Keratinocyte (primary cell): ENCODE measurements at regions not wholly inside any gene's neighbourhood (a gene's known extent, or its start where the extent isn't known, plus 50 kb on each side); places are given as distances from the start of the nearest gene placed in this dataset.

Experiments
- DNase-seq: peaks from one replicate; pipeline ENCODE4 v3.0.0-alpha.2; 2011; ENCODE audit warnings: low read depth, missing footprints, low spot score
- FAIRE-seq: peaks from 2 replicates; lab custom pipeline; 2011; peaks lifted over from hg19 to GRCh38; lab: Jason Lieb, UNC
- H2AFZ ChIP-seq: 2 replicates; pipeline ENCODE4 v1.6.0; 2012; ENCODE audit warnings: low read length, control low read depth, inconsistent platforms; ENCODE audit not compliant: control insufficient read depth
- H3K27ac ChIP-seq: 2 replicates; pipeline ENCODE4 v1.5.1; 2011; ENCODE audit warnings: low read length; ENCODE audit not compliant: control insufficient read depth, insufficient read depth
- H3K27me3 ChIP-seq: 3 replicates; pipeline ENCODE4 v1.6.0; 2011; ENCODE audit warnings: low read length; ENCODE audit not compliant: control insufficient read depth, insufficient read depth; ENCODE audit errors: extremely low read depth
- H3K36me3 ChIP-seq, 2 experiments: 2 replicates in 1 of 2; 3 replicates in 1 of 2; pipeline ENCODE4 v1.5.1; 2011; ENCODE audit warnings: low read length in 2 of 2, mild to moderate bottlenecking in 1 of 2; ENCODE audit not compliant: control insufficient read depth in 2 of 2, insufficient read depth in 2 of 2; ENCODE audit errors: extremely low read depth in 1 of 2
- H3K4me1 ChIP-seq: 3 replicates; pipeline ENCODE4 v1.5.1; 2011; ENCODE audit warnings: low read length; ENCODE audit not compliant: control insufficient read depth, insufficient read depth; ENCODE audit errors: extremely low read depth
- H3K4me2 ChIP-seq: 3 replicates; pipeline ENCODE4 v1.6.0; 2011; ENCODE audit warnings: low read depth, low read length; ENCODE audit not compliant: control insufficient read depth, insufficient read depth; ENCODE audit errors: extremely low read depth
- H3K4me3 ChIP-seq, 3 experiments: fragments of 200-600 bp in 1 of 3; sonication (generic) in 1 of 3; 2 replicates in 2 of 3; 3 replicates in 1 of 3; pipeline ENCODE4 v1.5.1; 2011 to 2016; ENCODE audit warnings: low read length in 3 of 3, mild to moderate bottlenecking in 3 of 3, control low read depth in 2 of 3, inconsistent platforms in 1 of 3, low read depth in 1 of 3, mixed read lengths in 1 of 3, mixed run types in 1 of 3, moderate library complexity in 1 of 3; ENCODE audit not compliant: control insufficient read depth in 2 of 3, insufficient read depth in 2 of 3; ENCODE audit errors: extremely low read depth in 1 of 3
- H3K79me2 ChIP-seq: 2 replicates; pipeline ENCODE4 v1.6.0; 2012; ENCODE audit warnings: low read length; ENCODE audit not compliant: control insufficient read depth, insufficient read depth
- H3K9ac ChIP-seq: 3 replicates; pipeline ENCODE4 v1.6.0; 2011; ENCODE audit warnings: low read length; ENCODE audit not compliant: control insufficient read depth, insufficient read depth; ENCODE audit errors: extremely low read depth
- H3K9me1 ChIP-seq: 3 replicates; pipeline ENCODE4 v1.6.0; 2011; ENCODE audit warnings: low read length; ENCODE audit not compliant: control insufficient read depth, insufficient read depth; ENCODE audit errors: extremely low read depth
- H3K9me3 ChIP-seq: 2 replicates; pipeline ENCODE4 v1.5.1; 2012; ENCODE audit warnings: low read depth, low read length; ENCODE audit not compliant: control insufficient read depth
- H4K20me1 ChIP-seq: 3 replicates; pipeline ENCODE4 v1.6.0; 2011; ENCODE audit warnings: low read length; ENCODE audit not compliant: control insufficient read depth, insufficient read depth; ENCODE audit errors: extremely low read depth
- EZH2 ChIP-seq: IDR thresholded peaks from one replicate; pipeline ENCODE4 v1.6.1; 2012; ENCODE audit warnings: inconsistent platforms, mild to moderate bottlenecking, low read length, moderate library complexity
- dilution Hi-C: fragments of 300-500 bp; cut with MboI; formaldehyde crosslinking; loops from one replicate; pipeline ENCODE4 v1.7.0; 2020; ENCODE audit warnings: low sequenced_read_pairs; ENCODE audit not compliant: extremely low pct_ligation_motif_present
- TF ChIP-seq, protein P1 (sequence below), 3 experiments: IDR thresholded peaks in 1 of 3; conservative IDR thresholded peaks in 1 of 3; optimal IDR thresholded peaks in 1 of 3; 2 replicates in 2 of 3; 3 replicates in 1 of 3; pipeline versions ENCODE3 to v1.5.1; 2011; ENCODE audit warnings: low read length in 3 of 3, mild to moderate bottlenecking in 3 of 3, moderate library complexity in 2 of 3, control low read depth in 1 of 3, inconsistent platforms in 1 of 3; ENCODE audit not compliant: insufficient read depth in 2 of 3; ENCODE audit errors: extremely low read depth in 1 of 3

DNA sequence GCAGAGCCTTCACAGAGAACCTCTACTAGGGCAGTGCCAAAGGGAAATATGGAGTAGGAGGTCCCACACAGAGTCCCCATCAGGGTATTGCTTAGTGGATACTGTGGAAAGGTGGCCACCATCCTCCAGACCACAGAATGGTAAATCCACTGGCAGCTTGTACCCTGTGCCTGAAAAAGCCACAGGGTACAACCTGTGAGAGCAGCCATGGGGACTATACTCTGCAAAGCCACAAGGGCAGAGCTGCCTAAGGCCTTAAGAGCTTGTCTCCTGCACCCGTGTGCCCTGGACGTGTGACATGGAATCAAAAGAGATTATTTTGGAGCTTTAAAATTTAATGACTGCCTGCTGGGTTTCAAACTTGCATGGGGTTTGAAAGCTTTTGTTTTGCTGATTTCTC, 118.0 kb upstream of the SEC14L1 start:
- no peaks in the 10 kb centered on the region for H3K79me2 ChIP-seq
- H3K9me1 ChIP-seq, result no peaks in the 10 kb centered on the region
- H3K4me1 ChIP-seq, result no peaks in the 10 kb centered on the region
- no peak for TF ChIP-seq EZH2
- TF ChIP-seq, protein P1, sequence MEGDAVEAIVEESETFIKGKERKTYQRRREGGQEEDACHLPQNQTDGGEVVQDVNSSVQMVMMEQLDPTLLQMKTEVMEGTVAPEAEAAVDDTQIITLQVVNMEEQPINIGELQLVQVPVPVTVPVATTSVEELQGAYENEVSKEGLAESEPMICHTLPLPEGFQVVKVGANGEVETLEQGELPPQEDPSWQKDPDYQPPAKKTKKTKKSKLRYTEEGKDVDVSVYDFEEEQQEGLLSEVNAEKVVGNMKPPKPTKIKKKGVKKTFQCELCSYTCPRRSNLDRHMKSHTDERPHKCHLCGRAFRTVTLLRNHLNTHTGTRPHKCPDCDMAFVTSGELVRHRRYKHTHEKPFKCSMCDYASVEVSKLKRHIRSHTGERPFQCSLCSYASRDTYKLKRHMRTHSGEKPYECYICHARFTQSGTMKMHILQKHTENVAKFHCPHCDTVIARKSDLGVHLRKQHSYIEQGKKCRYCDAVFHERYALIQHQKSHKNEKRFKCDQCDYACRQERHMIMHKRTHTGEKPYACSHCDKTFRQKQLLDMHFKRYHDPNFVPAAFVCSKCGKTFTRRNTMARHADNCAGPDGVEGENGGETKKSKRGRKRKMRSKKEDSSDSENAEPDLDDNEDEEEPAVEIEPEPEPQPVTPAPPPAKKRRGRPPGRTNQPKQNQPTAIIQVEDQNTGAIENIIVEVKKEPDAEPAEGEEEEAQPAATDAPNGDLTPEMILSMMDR (optimal IDR thresholded peaks at IDR 0.05 in 1 of 3, IDR thresholded peaks at IDR 0.05 in 1 of 3, conservative IDR thresholded peaks at IDR 0.05 in 1 of 3; ENCODE audit: extremely low read depth in 1 of 3, insufficient read depth in 2 of 3, low read length in 3 of 3), result no peak
- peaks cover 7% of the 10 kb centered on the region for H3K27me3 ChIP-seq
- dilution Hi-C loops, result no loop called here
- H3K4me3 ChIP-seq, result no peak overlapping the region
- DNase-seq (no peak), FAIRE-seq (no peak)
- H3K4me2 ChIP-seq, result no peak overlapping the region
- H2AFZ ChIP-seq, result no peak overlapping the region
- no peak overlapping the region for H3K9ac ChIP-seq
- no peaks in the 10 kb centered on the region for H3K36me3 ChIP-seq
- H4K20me1 ChIP-seq, result no peaks in the 10 kb centered on the region
- no peaks in the 10 kb centered on the region for H3K9me3 ChIP-seq
- H3K27ac ChIP-seq, result no peak overlapping the region

DNA sequence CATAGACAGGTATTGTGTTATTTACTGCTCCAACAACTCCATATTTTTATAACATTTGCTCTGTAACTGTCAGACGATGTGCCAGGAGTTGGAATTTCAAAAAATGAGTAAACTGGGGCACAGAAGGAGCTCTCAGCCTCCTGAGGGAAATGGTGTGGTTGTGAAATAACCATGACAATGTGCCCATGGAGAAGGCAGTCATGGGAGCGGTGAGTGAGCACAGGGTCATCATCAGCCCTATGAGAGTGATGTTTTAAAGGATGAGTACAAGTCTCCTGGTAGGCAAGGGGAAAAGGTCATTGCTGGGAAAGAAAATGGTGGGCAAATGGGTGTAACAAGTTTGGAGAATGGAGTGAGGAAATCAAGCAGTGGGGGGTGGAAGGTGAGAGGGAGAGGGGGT, 115.0 kb upstream of the SEC14L1 start:
- Histone ChIP-seq H3K4me1 (no peaks in the 10 kb centered on the region), H3K4me2 (no peak overlapping the region), H3K36me3 (no peaks in the 10 kb centered on the region), H3K9me1 (no peaks in the 10 kb centered on the region), H3K27ac (no peak overlapping the region), H3K27me3 (peaks cover 7% of the 10 kb centered on the region), H3K4me3 (no peak overlapping the region), H2AFZ (no peak overlapping the region), H4K20me1 (no peaks in the 10 kb centered on the region), H3K9me3 (no peaks in the 10 kb centered on the region), H3K9ac (no peak overlapping the region), H3K79me2 (no peaks in the 10 kb centered on the region)
- TF ChIP-seq EZH2, result no peak
- TF ChIP-seq, protein P1 (optimal IDR thresholded peaks at IDR 0.05 in 1 of 3, IDR thresholded peaks at IDR 0.05 in 1 of 3, conservative IDR thresholded peaks at IDR 0.05 in 1 of 3; ENCODE audit: extremely low read depth in 1 of 3, insufficient read depth in 2 of 3, low read length in 3 of 3), result no peak
- FAIRE-seq (no peak), DNase-seq (no peak)
- dilution Hi-C loops, result no loop called here
